HEK293 (cell line): ENCODE measurements at regions not wholly inside any gene's neighbourhood (a gene's known extent, or its start where the extent isn't known, plus 50 kb on each side); places are given as distances from the start of the nearest gene placed in this dataset.

ENCODE experiments used
- CTCF ChIA-PET: fragments of 350-600 bp; formaldehyde crosslinking; extraction: SDS; loops from one replicate; lab custom pipeline; 2021; ENCODE audit warnings: antibody characterized with exemption; lab: Yijun Ruan, JAX
- POLR2A ChIA-PET: fragments of 300-600 bp; formaldehyde crosslinking; extraction: SDS; loops from one replicate; lab custom pipeline; 2020; ENCODE audit warnings: antibody characterized with exemption, inconsistent platforms; lab: Yijun Ruan, JAX
- H3K27ac ChIP-seq: fragments of 200-500 bp; sonication (Bioruptor generic); 2 replicates; pipeline ENCODE4 v1.5.1; 2014; ENCODE audit warnings: low read depth, low read length, control low read depth, inconsistent platforms; ENCODE audit errors: extremely low read depth
- H3K36me3 ChIP-seq, 2 experiments: fragments of 200-500 bp in 1 of 2; sonication (Bioruptor generic) in 1 of 2; 1 replicate in 1 of 2; 2 replicates in 1 of 2; pipeline ENCODE4 v1.5.1; 2014 to 2017; ENCODE audit warnings: inconsistent platforms in 2 of 2, low read length in 2 of 2; ENCODE audit not compliant: control insufficient read depth in 2 of 2, insufficient read depth in 1 of 2
- H3K4me1 ChIP-seq: fragments of 200-500 bp; sonication (Bioruptor generic); 2 replicates; pipeline ENCODE4 v1.5.1; 2014; ENCODE audit warnings: mild to moderate bottlenecking, low read length, inconsistent platforms; ENCODE audit not compliant: control insufficient read depth, insufficient read depth
- H3K4me3 ChIP-seq: 2 replicates; pipeline ENCODE4 v1.5.1; 2011; ENCODE audit warnings: low read depth, mild to moderate bottlenecking, control low read depth, low read length, moderate library complexity
- H3K9me3 ChIP-seq: fragments of 200-500 bp; sonication (Bioruptor generic); 2 replicates; pipeline ENCODE4 v1.5.1; 2014; ENCODE audit warnings: low read depth, low read length, inconsistent platforms; ENCODE audit not compliant: control insufficient read depth, insufficient read depth
- ELK4 ChIP-seq: IDR thresholded peaks from 2 replicates; pipeline ENCODE4 v1.6.1; 2011; ENCODE audit warnings: mild to moderate bottlenecking, low read depth, low read length, borderline replicate concordance
- FEZF1 ChIP-seq: fragments of 450-650 bp; formaldehyde crosslinking; IDR thresholded peaks from 2 replicates; pipeline ENCODE4 v1.5.1; 2016; ENCODE audit warnings: missing biosample characterization, missing genetic modification characterization
- HOXD13 ChIP-seq: sonication (generic); formaldehyde crosslinking; IDR thresholded peaks from 2 replicates; pipeline ENCODE4 v1.8.0; 2022; ENCODE audit warnings: missing genetic modification reagents, borderline replicate concordance
- KLF17 ChIP-seq: fragments of 450-650 bp; formaldehyde crosslinking; IDR thresholded peaks from 2 replicates; pipeline ENCODE4 v1.5.1; 2016; ENCODE audit warnings: missing biosample characterization, missing genetic modification characterization
- KLF9 ChIP-seq: fragments of 450-650 bp; formaldehyde crosslinking; IDR thresholded peaks from 2 replicates; pipeline ENCODE4 v1.5.1; 2016; ENCODE audit warnings: missing biosample characterization, missing genetic modification characterization, low read depth
- OSR2 ChIP-seq: fragments of 450-650 bp; formaldehyde crosslinking; IDR thresholded peaks from 2 replicates; pipeline ENCODE4 v1.5.1; 2016; ENCODE audit warnings: missing biosample characterization, missing genetic modification characterization
- PRDM10 ChIP-seq: fragments of 450-650 bp; formaldehyde crosslinking; IDR thresholded peaks from 2 replicates; pipeline ENCODE4 v1.5.1; 2016; ENCODE audit warnings: missing biosample characterization, missing genetic modification characterization
- ZBTB8A ChIP-seq: fragments of 450-650 bp; formaldehyde crosslinking; IDR thresholded peaks from 2 replicates; pipeline ENCODE4 v1.5.1; 2016; ENCODE audit warnings: missing biosample characterization, missing genetic modification characterization
- ZNF366 ChIP-seq: fragments of 450-650 bp; formaldehyde crosslinking; conservative IDR thresholded peaks from 2 replicates; pipeline ENCODE4 v1.5.1; 2016; ENCODE audit warnings: missing biosample characterization, missing genetic modification characterization
- ZNF398 ChIP-seq: fragments of 450-650 bp; formaldehyde crosslinking; IDR thresholded peaks from 2 replicates; pipeline ENCODE4 v1.5.1; 2017; ENCODE audit warnings: missing biosample characterization, missing genetic modification characterization
- ZNF48 ChIP-seq: fragments of 450-650 bp; formaldehyde crosslinking; IDR thresholded peaks from 2 replicates; pipeline ENCODE4 v1.5.1; 2016; ENCODE audit warnings: missing biosample characterization, missing genetic modification characterization
- ZNF514 ChIP-seq: fragments of 450-650 bp; formaldehyde crosslinking; IDR thresholded peaks from 2 replicates; pipeline ENCODE4 v1.5.1; 2016; ENCODE audit warnings: missing biosample characterization, missing genetic modification characterization
- ZNF558 ChIP-seq: fragments of 450-650 bp; formaldehyde crosslinking; IDR thresholded peaks from 2 replicates; pipeline ENCODE4 v1.5.1; 2016; ENCODE audit warnings: missing biosample characterization, missing genetic modification characterization
- ZNF626 ChIP-seq: fragments of 450-650 bp; sonication (Bioruptor Pico); formaldehyde crosslinking; IDR thresholded peaks from 2 replicates; pipeline ENCODE4 v1.5.1; 2018; ENCODE audit warnings: missing biosample characterization, missing genetic modification characterization, inconsistent platforms
- ZNF629 ChIP-seq: fragments of 450-650 bp; formaldehyde crosslinking; IDR thresholded peaks from 2 replicates; pipeline ENCODE4 v1.5.1; 2017; ENCODE audit warnings: missing biosample characterization, missing genetic modification characterization
- ZNF747 ChIP-seq: fragments of 450-650 bp; formaldehyde crosslinking; IDR thresholded peaks from 2 replicates; pipeline ENCODE4 v1.5.1; 2016; ENCODE audit warnings: missing biosample characterization, missing genetic modification characterization
- ZNF785 ChIP-seq: fragments of 450-650 bp; formaldehyde crosslinking; IDR thresholded peaks from 2 replicates; pipeline ENCODE4 v1.5.1; 2016; ENCODE audit warnings: missing biosample characterization, missing genetic modification characterization
- ZXDB ChIP-seq: fragments of 450-650 bp; formaldehyde crosslinking; IDR thresholded peaks from 2 replicates; pipeline ENCODE4 v1.5.1; 2016; ENCODE audit warnings: missing biosample characterization, missing genetic modification characterization

GRCh38 chr4:35182451-35182850, 1061.9 kb downstream of the ARAP2 start (continued):
- no peak for TF ChIP-seq PRDM10 (tag by site-specific recombination)
- TF ChIP-seq ZXDB (tag by site-specific recombination): no peak
- no peak for TF ChIP-seq ZNF629 (tag by site-specific recombination)
- no peak for TF ChIP-seq ELK4
- no peak for TF ChIP-seq OSR2 (tag by site-specific recombination)

GRCh38 chr4:35189988-35190613, 1054.2 kb downstream of the ARAP2 start:
- Histone ChIP-seq H3K27ac (no peak overlapping the region), H3K9me3 (no peaks in the 10 kb centered on the region), H3K4me1 (no peaks in the 10 kb centered on the region), H3K4me3 (no peak overlapping the region), H3K36me3 (no peaks in the 10 kb centered on the region)
- TF ChIP-seq ZNF398 (no peak), ZNF48 (tag by site-specific recombination) (no peak), ZNF366 (tag by site-specific recombination) (no peak), ZNF514 (tag by site-specific recombination) (no peak), ZBTB8A (tag by site-specific recombination) (no peak)
- POLR2A ChIA-PET: no interaction called here
- CTCF ChIA-PET: no interaction called here

- Histone ChIP-seq H3K36me3 (no peaks in the 10 kb centered on the region), H3K9me3 (no peaks in the 10 kb centered on the region), H3K27ac (no peak overlapping the region), H3K4me1 (no peaks in the 10 kb centered on the region), H3K4me3 (no peak overlapping the region)
- POLR2A ChIA-PET: no interaction called here
- CTCF ChIA-PET: no interaction called here
- TF ChIP-seq ZNF785 (tag by site-specific recombination) (no peak), KLF17 (tag by site-specific recombination) (no peak), ZNF626 (tag by site-specific recombination) (no peak), ZNF558 (tag by site-specific recombination) (no peak), ZXDB (tag by site-specific recombination) (no peak), KLF9 (tag by site-specific recombination) (no peak), HOXD13 (no peak), FEZF1 (tag by site-specific recombination) (no peak), ZNF747 (no peak)
These were observed 1042.9 kb downstream of the ARAP2 start for GRCh38 chr4:35201403-35201802.
